RCC 7860 (cell line): ENCODE measurements at regions not wholly inside any gene's neighbourhood (a gene's known extent, or its start where the extent isn't known, plus 50 kb on each side); places are given as distances from the start of the nearest gene placed in this dataset.

Experiments used
- DNase-seq: peaks from one replicate; pipeline ENCODE4 v3.0.0-alpha.2; 2015; ENCODE audit warnings: low spot score
- FAIRE-seq: peaks from 2 replicates; lab custom pipeline; 2012; peaks lifted over from hg19 to GRCh38; lab: Jason Lieb, UNC

DNA sequence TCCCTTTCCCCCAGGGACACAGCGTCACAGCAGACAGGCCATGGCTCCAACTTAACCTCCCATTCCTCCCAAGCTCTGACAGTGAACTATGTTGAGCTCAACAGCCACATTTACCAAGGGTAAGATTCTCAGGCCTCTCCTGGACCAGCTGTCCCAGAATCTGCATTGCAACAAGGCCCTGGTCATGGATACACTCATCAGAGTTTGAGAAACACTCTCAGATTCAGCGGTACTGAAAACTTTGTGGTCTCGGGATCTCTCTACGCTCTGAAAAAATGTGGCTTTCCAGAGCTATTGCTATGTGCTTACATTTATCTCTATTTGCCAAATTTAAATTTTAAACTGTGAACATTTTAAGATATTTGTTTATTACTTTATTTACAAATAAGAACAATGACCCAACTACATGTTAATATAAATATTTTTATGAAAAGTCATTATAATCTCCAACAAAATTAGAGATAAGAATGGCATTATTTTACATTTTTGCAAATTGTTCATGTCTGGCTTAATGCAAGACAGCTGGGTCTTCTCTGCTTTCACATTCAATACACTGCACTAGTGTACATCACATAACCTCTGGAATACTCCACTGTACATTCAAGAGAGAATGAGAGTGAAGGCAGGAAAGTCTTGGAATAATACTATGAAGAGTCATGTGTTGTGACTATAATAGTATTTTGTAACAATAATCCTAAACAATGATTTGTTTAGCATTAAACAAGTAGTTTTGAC lies 190.9 kb upstream of the PITRM1 start:
- DNase-seq (no peak), FAIRE-seq (no peak)

DNA sequence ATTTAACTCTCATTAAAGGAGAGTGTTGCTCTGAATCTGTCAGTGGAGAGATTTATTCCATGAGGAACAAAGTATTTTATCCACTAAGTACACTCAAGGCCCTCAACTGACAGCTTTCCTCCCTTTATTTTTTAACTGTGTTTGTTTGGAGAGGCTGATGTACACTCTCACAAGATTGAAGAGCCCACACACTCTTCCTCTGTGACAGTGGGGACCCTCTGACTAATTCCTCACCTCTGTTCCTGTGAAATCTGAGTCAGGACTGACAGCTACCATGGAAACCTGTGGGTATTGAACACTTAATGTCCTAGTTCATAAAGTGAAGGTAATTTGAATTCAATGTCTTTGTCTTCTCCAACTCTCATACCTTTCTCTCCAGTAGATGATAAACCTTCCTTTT lies 189.8 kb upstream of the PITRM1 start:
- FAIRE-seq (no peak), DNase-seq (no peak)

DNA sequence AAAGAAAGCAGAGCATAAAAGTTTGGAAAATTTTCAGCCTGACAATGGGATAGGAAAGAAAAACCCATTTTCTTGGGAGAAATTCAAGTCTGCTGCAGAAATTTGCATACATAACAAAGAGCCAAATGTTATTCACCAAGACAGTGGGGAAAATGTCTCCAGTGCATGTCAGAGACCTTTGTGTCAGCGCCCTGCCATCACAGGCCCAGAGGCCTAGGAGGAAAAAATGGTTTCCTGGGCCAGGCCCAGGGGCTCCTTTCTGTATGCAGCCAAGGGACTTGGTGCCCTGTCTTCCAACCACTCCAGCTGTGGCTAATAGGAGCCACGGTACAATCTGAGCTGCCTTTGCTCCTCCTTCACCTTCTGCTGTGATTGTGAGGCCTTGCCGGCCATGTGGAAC lies 189.1 kb upstream of the PITRM1 start:
- FAIRE-seq (no peak), DNase-seq (no peak)

- no peak for DNase-seq
Observed at GRCh38 chr10:3357737-3358136, 185.2 kb upstream of the PITRM1 start.

DNA sequence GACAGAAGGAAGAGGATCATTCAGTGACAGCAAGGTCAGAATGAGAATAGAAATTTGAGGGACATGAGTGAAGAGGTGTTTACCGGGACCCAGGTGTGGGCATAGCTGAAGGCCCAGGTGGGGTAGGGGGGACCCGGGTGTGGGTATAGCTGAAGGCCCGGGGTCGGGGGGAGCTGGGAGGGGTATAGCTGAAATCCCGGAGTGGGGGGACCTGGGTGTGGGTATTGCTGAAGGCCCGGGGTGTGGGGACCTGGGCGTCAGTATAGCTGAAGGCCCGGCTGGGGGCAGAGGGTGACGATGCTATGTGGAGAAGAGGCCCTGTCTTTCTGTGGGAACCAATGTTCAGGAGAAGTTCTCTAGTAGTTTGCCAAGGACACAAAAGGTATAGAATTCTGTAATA lies 183.0 kb upstream of the PITRM1 start:
- no peak for DNase-seq
- no peak for FAIRE-seq

More at GRCh38 chr10:3357737-3358136, 185.2 kb upstream of the PITRM1 start:
- no peak for FAIRE-seq

GRCh38 chr10:3354174-3354900 lies 181.8 kb upstream of the PITRM1 start:
- FAIRE-seq (no peak), DNase-seq (no peak)

- no peak for DNase-seq
- FAIRE-seq: no peak
Observed at GRCh38 chr10:3353235-3353634, 180.7 kb upstream of the PITRM1 start.

DNA sequence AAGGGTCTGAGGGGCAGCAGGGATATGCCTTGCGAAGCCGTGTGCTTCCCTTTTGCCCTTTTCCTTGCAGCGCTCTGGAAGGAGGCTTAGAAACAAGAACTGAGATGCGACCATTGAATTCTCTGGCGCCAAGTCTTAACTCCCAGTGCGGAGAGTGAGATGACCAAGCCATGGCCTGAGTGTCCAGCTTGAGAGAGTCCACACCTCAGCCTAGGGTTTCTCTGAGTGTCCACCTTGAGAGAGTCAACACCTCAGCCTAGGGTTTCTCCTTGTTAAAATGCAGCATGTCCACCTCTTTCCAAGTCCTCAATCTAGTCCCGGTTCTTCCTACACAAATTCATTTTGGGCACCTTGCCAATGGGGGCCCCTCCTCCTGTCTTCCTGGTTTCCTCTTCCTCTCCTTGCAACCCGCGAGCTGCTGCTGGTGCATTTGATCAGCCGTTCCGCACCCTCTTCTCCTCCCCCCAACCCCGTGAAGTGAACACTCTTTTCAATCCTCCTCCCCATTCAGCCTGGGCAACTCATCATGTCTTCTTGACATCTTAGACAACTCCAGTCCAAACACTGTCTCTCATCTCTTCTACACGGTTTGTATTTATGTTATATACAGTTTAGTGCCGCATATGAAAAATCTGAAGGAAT lies 178.2 kb upstream of the PITRM1 start:
- no peak for DNase-seq
- FAIRE-seq: no peak

DNA sequence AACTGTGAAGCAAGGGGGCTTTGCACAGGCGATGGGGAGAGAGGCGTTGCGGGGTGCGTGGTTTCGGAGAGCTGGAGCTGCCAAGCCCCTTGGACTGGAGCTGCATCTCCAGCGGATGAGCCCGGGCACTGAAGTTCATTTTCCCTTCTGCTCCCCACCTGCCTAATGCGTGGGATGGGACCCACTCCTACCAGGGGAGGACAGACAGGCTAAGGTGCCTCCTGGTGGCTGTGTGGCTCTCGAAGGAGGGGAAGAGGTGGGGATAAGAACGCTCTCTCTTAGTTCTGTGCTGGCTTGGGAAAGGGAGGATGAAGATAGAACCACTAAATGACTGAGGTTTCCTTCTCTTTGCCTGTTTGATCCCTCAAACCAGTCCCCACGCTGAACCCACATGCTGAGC lies 177.6 kb upstream of the PITRM1 start:
- DNase-seq (no peak), FAIRE-seq (no peak)

DNA sequence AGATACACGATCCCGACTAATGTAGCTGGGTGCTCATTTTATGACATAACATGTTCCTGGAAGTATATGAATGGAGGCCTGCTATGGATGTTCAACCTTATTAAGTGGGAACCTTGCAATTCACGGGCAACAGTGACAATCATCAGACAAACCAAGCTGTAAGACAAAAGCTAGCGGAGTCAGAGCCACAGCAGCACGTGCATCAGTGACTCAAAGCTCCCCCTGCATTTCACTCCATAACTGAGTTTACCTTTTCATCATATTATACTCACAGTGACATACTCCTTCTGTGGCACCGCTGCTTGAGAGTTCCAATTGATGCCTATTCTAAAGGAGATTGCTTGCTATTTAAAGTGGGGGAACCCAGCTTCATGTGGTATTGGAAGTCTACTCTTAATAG lies 176.0 kb upstream of the PITRM1 start:
- FAIRE-seq (no peak), DNase-seq (no peak)

GRCh38 chr10:3347413-3348182 lies 175.0 kb upstream of the PITRM1 start:
- DNase-seq (no peak), FAIRE-seq (no peak)

GRCh38 chr10:3346851-3347250 lies 174.3 kb upstream of the PITRM1 start:
- FAIRE-seq: no peak
- DNase-seq: no peak

GRCh38 chr10:3342771-3343170 lies 170.2 kb upstream of the PITRM1 start:
- no peak for DNase-seq
- FAIRE-seq: no peak

GRCh38 chr10:3340127-3340730 lies 167.6 kb upstream of the PITRM1 start:
- FAIRE-seq (no peak), DNase-seq (no peak)

DNA sequence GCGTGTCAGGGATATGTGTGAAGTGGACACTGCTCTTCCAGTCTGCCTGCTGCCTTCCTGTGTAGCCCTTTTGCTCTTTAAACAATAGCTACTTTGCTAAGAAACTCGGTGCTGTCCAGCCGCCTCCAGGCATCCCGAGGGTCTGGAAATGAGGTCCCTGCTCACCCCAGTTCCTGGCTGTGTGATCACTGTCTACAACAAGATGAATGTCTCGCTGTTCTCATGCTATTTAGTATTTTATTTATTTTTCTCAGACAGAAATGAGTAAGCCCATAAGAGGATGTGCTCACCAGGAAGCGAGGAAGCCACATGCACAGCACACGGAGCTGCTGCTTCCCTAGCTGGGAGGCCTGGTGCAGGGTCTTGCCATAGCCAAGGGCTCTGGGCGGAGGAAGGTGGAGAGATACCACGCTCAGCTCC lies 167.0 kb upstream of the PITRM1 start:
- no peak for FAIRE-seq
- no peak for DNase-seq

DNA sequence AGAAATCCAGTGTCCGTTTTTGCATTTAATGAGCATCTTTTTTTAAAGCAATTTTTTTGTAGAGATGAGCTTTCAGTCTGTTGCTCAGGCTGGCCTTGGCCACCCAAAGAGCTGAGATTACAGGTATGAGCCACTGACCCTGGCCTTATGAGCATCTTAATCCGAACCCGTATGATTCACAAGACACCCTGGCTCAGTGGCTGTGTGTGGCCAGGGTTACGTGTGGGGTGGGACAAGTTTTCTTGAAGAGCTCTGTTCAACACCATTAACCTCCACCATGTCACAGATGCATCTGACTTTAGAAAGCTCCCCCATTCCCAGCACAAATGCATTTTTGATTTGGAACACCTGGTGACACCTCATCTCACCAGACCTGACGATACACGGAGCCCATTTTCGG lies 166.5 kb upstream of the PITRM1 start:
- no peak for FAIRE-seq
- DNase-seq: no peak

DNA sequence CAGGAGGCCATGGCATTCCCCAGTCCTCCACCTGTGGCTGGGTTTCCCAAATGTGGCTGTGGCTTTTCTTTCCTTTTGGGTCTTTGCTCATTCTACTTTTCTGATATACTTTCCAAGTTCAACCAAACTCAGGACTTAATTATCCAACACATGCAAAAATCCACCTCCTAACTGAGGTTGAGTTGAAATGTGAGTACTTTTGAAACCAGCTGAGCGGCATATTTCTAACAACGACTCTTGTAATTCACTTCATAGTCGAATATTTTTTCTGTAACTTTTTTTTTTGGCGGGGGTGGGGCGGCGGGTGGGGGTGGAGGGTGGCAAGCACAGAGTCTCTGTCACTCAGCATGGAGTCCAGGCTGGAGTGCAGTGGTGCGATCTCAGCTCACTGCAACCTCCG lies 165.2 kb upstream of the PITRM1 start:
- FAIRE-seq (no peak), DNase-seq (no peak)

- FAIRE-seq (no peak), DNase-seq (no peak)
Observed at GRCh38 chr10:3336673-3337293, 164.2 kb upstream of the PITRM1 start.

- FAIRE-seq: no peak
- no peak for DNase-seq
Observed at GRCh38 chr10:3333426-3333825, 160.8 kb upstream of the PITRM1 start.

DNA sequence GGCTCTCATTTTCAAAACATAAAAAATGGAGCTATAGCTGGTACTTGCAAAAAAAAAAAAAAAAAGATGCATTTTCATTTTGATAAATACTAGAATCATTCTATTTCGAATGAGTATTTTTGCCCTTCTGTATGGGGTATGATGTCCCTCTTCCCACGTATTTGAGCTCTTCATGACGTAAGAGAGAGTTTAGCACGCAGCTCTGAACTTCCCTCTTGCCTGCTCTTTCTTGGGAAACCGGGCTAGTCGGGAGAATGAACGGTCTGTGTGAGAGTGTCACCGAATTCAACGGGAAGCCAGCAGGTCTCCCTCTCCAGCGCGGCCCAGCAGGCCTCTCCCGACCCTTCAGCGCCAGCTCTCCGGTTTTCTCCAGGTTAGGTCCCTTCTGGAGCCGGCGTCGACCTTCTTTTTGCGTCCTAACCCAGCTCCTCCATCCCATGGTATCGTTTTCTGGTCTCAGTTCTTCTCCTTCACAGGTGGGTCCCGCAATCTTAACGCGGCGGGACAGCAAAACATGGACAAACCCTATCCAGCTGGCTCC lies 159.2 kb upstream of the PITRM1 start:
- FAIRE-seq: no peak
- DNase-seq: no peak
